ENCODE measurements at regions not wholly inside any gene's neighbourhood (a gene's known extent, or its start where the extent isn't known, plus 50 kb on each side); places are given as distances from the start of the nearest gene placed in this dataset.

DNA sequence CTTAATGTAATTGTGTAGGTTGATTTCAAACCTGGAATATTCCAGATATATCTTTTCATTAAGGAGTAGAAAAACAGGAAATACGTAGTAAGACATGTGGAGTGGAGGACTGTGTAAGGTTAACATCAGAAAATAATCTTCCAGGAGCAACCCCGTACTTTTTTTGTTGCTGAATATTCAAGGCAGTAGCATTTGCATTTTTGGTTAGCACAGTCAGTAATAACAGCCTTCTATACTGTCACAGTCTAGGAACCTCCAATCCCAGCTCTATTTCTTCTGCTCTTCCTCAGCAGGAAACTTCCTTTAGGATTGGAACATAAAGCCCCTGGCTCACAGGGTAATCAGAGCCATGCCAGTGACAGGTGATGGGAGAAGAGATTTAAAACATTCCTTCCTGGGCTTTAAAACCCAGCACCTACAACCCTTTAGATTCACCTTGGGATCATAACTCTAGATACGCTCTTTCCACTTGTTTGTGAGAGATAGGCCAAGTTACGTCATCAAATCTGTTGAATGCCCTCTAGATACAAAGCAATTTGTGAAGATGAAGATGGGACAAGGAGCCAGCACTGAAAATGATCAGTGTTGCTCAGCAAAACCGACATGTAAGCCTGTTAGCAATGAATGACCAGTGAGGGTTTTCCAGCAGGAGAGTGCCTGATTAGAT lies 248.5 kb upstream of the NPY start:
- peaks cover 0 to 2% (median 0%) of the 10 kb centered on the region in 7 donors for H3K9me3 Mint-ChIP-seq
- Histone ChIP-seq H4K20me1 (ENCODE audit: insufficient read depth, low read length) (no peaks in the 10 kb centered on the region), H3K36me3 (replicated peaks in 1 of 2; ENCODE audit: control insufficient read depth in 1 of 2, insufficient read depth in 2 of 2, low read length in 2 of 2) (no peaks in the 10 kb centered on the region), H3K4me3 (replicated peaks in 1 of 3; ENCODE audit: low read depth in 2 of 3, low read length in 3 of 3) (no peak overlapping the region), H3K4me1 (ENCODE audit: control insufficient read depth in 1 of 2, insufficient read depth in 2 of 2, low read length in 2 of 2) (no peaks in the 10 kb centered on the region), H3K79me2 (ENCODE audit: insufficient read depth, low read length) (no peaks in the 10 kb centered on the region), H3K9ac (ENCODE audit: insufficient read depth, low read length, poor library complexity, severe bottlenecking) (no peak overlapping the region), H3K9me3 (replicated peaks in 1 of 2; ENCODE audit: control insufficient read depth in 1 of 2, insufficient read depth in 1 of 2, low read length in 2 of 2) (no peaks in the 10 kb centered on the region), H3K27me3 (ENCODE audit: control insufficient read depth in 2 of 2, insufficient read depth in 2 of 2, low read length in 2 of 2) (no peaks in the 10 kb centered on the region), H3K27ac (ENCODE audit: low read depth in 1 of 2, low read length in 2 of 2) (no peak overlapping the region), H2AFZ (ENCODE audit: insufficient read depth, low read depth, low read length, poor library complexity, severe bottlenecking) (no peak overlapping the region), H3K4me2 (replicated peaks; ENCODE audit: extremely low read depth, low read length, poor library complexity, severe bottlenecking) (no peak overlapping the region)
- WGBS (ENCODE audit: insufficient coverage): 100% methylated on average over 1 of the region's 5 CpGs
- intact Hi-C loops (cut with micrococcal nuclease): no loop called here
- no peaks in the 10 kb centered on the region for H3K4me1 Mint-ChIP-seq
- TF ChIP-seq, protein P1, sequence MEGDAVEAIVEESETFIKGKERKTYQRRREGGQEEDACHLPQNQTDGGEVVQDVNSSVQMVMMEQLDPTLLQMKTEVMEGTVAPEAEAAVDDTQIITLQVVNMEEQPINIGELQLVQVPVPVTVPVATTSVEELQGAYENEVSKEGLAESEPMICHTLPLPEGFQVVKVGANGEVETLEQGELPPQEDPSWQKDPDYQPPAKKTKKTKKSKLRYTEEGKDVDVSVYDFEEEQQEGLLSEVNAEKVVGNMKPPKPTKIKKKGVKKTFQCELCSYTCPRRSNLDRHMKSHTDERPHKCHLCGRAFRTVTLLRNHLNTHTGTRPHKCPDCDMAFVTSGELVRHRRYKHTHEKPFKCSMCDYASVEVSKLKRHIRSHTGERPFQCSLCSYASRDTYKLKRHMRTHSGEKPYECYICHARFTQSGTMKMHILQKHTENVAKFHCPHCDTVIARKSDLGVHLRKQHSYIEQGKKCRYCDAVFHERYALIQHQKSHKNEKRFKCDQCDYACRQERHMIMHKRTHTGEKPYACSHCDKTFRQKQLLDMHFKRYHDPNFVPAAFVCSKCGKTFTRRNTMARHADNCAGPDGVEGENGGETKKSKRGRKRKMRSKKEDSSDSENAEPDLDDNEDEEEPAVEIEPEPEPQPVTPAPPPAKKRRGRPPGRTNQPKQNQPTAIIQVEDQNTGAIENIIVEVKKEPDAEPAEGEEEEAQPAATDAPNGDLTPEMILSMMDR (IDR thresholded peaks at IDR 0.05): no peak
- H3K4me3 Mint-ChIP-seq: no peak overlapping the region
- no peak overlapping the region for H3K27ac Mint-ChIP-seq
- DNase-seq: no peak
- peaks cover 0 to 1% (median 0%) of the 10 kb centered on the region in 3 donors for H3K27me3 Mint-ChIP-seq (ENCODE audit: low read depth in 3 of 3)
- H3K36me3 Mint-ChIP-seq: no peaks in the 10 kb centered on the region

DNA sequence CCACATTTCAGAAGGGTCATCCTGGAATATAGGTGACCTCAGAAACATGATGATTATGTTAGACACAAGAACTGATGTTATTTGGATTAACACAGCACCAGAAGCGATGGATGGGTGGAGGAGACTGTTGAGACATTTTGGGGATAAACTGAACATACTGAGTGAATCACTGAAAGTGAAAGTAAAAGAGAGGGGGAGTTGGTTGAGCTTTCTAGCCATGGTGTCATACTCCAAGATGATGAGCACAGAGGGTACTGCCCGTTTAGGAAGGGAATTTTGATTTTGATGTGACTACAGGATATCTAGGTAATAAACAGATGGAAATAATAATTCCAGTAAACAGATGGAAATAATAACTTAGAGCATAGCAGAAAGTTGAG lies 248.0 kb upstream of the NPY start:
- no peak overlapping the region for H3K4me3 Mint-ChIP-seq
- Histone ChIP-seq H3K4me3 (replicated peaks in 1 of 3; ENCODE audit: low read depth in 2 of 3, low read length in 3 of 3) (no peak overlapping the region), H3K27me3 (ENCODE audit: control insufficient read depth in 2 of 2, insufficient read depth in 2 of 2, low read length in 2 of 2) (no peaks in the 10 kb centered on the region), H2AFZ (ENCODE audit: insufficient read depth, low read depth, low read length, poor library complexity, severe bottlenecking) (no peak overlapping the region), H3K9ac (ENCODE audit: insufficient read depth, low read length, poor library complexity, severe bottlenecking) (no peak overlapping the region), H3K4me2 (replicated peaks; ENCODE audit: extremely low read depth, low read length, poor library complexity, severe bottlenecking) (no peak overlapping the region), H3K9me3 (replicated peaks in 1 of 2; ENCODE audit: control insufficient read depth in 1 of 2, insufficient read depth in 1 of 2, low read length in 2 of 2) (no peaks in the 10 kb centered on the region), H4K20me1 (ENCODE audit: insufficient read depth, low read length) (no peaks in the 10 kb centered on the region), H3K27ac (ENCODE audit: low read depth in 1 of 2, low read length in 2 of 2) (no peak overlapping the region), H3K36me3 (replicated peaks in 1 of 2; ENCODE audit: control insufficient read depth in 1 of 2, insufficient read depth in 2 of 2, low read length in 2 of 2) (no peaks in the 10 kb centered on the region), H3K79me2 (ENCODE audit: insufficient read depth, low read length) (no peaks in the 10 kb centered on the region), H3K4me1 (ENCODE audit: control insufficient read depth in 1 of 2, insufficient read depth in 2 of 2, low read length in 2 of 2) (no peaks in the 10 kb centered on the region)
- 100% methylated on average over 1 of the region's 2 CpGs for WGBS (ENCODE audit: insufficient coverage)
- H3K9me3 Mint-ChIP-seq: peaks cover 0 to 4% (median 0%) of the 10 kb centered on the region in 7 donors
- DNase-seq: no peak
- H3K36me3 Mint-ChIP-seq: no peaks in the 10 kb centered on the region
- peaks cover 0 to 1% (median 0%) of the 10 kb centered on the region in 3 donors for H3K27me3 Mint-ChIP-seq (ENCODE audit: low read depth in 3 of 3)
- H3K4me1 Mint-ChIP-seq: no peaks in the 10 kb centered on the region
- TF ChIP-seq, protein P1 (IDR thresholded peaks at IDR 0.05): no peak
- intact Hi-C loops (cut with micrococcal nuclease): no loop called here
- H3K27ac Mint-ChIP-seq: no peak overlapping the region
